T-helper 17 cell (primary cell): ENCODE measurements at regions not wholly inside any gene's neighbourhood (a gene's known extent, or its start where the extent isn't known, plus 50 kb on each side); places are given as distances from the start of the nearest gene placed in this dataset.

Experiments
- ATAC-seq: fragments of 150-1000 bp; cut with Tn5 transposase; 2 replicates; pipeline ENCODE4 v1.10.0; 2021; ENCODE audit warnings: mild to moderate bottlenecking, moderate library complexity
- DNase-seq, 3 donors: peaks; one replicate each; pipeline versions ENCODE4 v3.0.0 to v3.0.0-alpha.2; 2020 to 2021
- H3K9me3 ChIP-seq: one replicate; pipeline ENCODE4 v1.7.0; 2013; ENCODE audit warnings: low read length, mild to moderate bottlenecking; ENCODE audit not compliant: control insufficient read depth, poor library complexity, severe bottlenecking
- H3K27ac Mint-ChIP-seq: one replicate; pipeline ENCODE4 v1.8.0; 2022; ENCODE audit warnings: mild to moderate bottlenecking, moderate library complexity, mixed read lengths
- H3K27me3 Mint-ChIP-seq: one replicate; pipeline ENCODE4 v1.8.0; 2022; ENCODE audit warnings: mixed read lengths
- H3K36me3 Mint-ChIP-seq: one replicate; pipeline ENCODE4 v1.8.0; 2022; ENCODE audit warnings: low read depth, mixed read lengths
- H3K4me1 Mint-ChIP-seq: one replicate; pipeline ENCODE4 v1.8.0; 2022; ENCODE audit warnings: mild to moderate bottlenecking, mixed read lengths
- H3K4me3 Mint-ChIP-seq: one replicate; pipeline ENCODE4 v1.8.0; 2022; ENCODE audit warnings: mild to moderate bottlenecking, moderate library complexity, mixed read lengths

GRCh38 chr12:13817131-13817530 lies 164.3 kb downstream of the GRIN2B start:
- H3K27me3 Mint-ChIP-seq: peaks cover 17% of the 10 kb centered on the region
- no peaks in the 10 kb centered on the region for H3K36me3 Mint-ChIP-seq
- DNase-seq (no peak), ATAC-seq (no peak)
- H3K27ac Mint-ChIP-seq: no peak overlapping the region
- no peak overlapping the region for H3K4me3 Mint-ChIP-seq
- H3K4me1 Mint-ChIP-seq: no peaks in the 10 kb centered on the region
- no peaks in the 10 kb centered on the region for H3K9me3 ChIP-seq

GRCh38 chr12:13816394-13816793 lies 165.0 kb downstream of the GRIN2B start:
- H3K4me1 Mint-ChIP-seq: no peaks in the 10 kb centered on the region
- peaks cover 17% of the 10 kb centered on the region for H3K27me3 Mint-ChIP-seq

GRCh38 chr12:13812168-13812567 lies 169.2 kb downstream of the GRIN2B start:
- DNase-seq (no peak), ATAC-seq (no peak)
- Mint-ChIP-seq H3K27ac (no peak overlapping the region), H3K27me3 (peaks cover 30% of the 10 kb centered on the region), H3K4me1 (no peaks in the 10 kb centered on the region), H3K4me3 (no peak overlapping the region), H3K36me3 (no peaks in the 10 kb centered on the region)
- no peaks in the 10 kb centered on the region for H3K9me3 ChIP-seq

More at GRCh38 chr12:13816394-13816793, 165.0 kb downstream of the GRIN2B start:
- no peaks in the 10 kb centered on the region for H3K9me3 ChIP-seq
- ATAC-seq (no peak), DNase-seq (no peak)
- H3K4me3 Mint-ChIP-seq: no peak overlapping the region
- H3K36me3 Mint-ChIP-seq: no peaks in the 10 kb centered on the region
- H3K27ac Mint-ChIP-seq: no peak overlapping the region

- DNase-seq (no peak), ATAC-seq (no peak)
- Mint-ChIP-seq H3K4me1 (no peaks in the 10 kb centered on the region), H3K36me3 (no peaks in the 10 kb centered on the region), H3K27me3 (peaks cover 33% of the 10 kb centered on the region), H3K4me3 (no peak overlapping the region), H3K27ac (no peak overlapping the region)
- no peaks in the 10 kb centered on the region for H3K9me3 ChIP-seq
Measured at GRCh38 chr12:13811061-13811460, 170.3 kb downstream of the GRIN2B start.

- ATAC-seq (no peak), DNase-seq (no peak)
- Mint-ChIP-seq H3K27me3 (peaks cover 14% of the 10 kb centered on the region), H3K4me1 (no peaks in the 10 kb centered on the region), H3K27ac (no peak overlapping the region), H3K36me3 (no peaks in the 10 kb centered on the region), H3K4me3 (no peak overlapping the region)
- H3K9me3 ChIP-seq: no peaks in the 10 kb centered on the region
Measured at GRCh38 chr12:13805041-13805440, 176.4 kb downstream of the GRIN2B start.

GRCh38 chr12:13801543-13801942 lies 179.9 kb downstream of the GRIN2B start:
- H3K4me1 Mint-ChIP-seq: no peaks in the 10 kb centered on the region
- H3K4me3 Mint-ChIP-seq: no peak overlapping the region
- no peaks in the 10 kb centered on the region for H3K9me3 ChIP-seq
- peaks cover 13% of the 10 kb centered on the region for H3K27me3 Mint-ChIP-seq
- no peak overlapping the region for H3K27ac Mint-ChIP-seq
- no peak for DNase-seq
- no peaks in the 10 kb centered on the region for H3K36me3 Mint-ChIP-seq
- ATAC-seq: no peak

GRCh38 chr12:13799574-13799973 lies 181.8 kb downstream of the GRIN2B start:
- no peaks in the 10 kb centered on the region for H3K4me1 Mint-ChIP-seq
- no peak overlapping the region for H3K27ac Mint-ChIP-seq
- no peak overlapping the region for H3K4me3 Mint-ChIP-seq
- H3K9me3 ChIP-seq: no peaks in the 10 kb centered on the region
- no peaks in the 10 kb centered on the region for H3K36me3 Mint-ChIP-seq
- H3K27me3 Mint-ChIP-seq: peaks cover 13% of the 10 kb centered on the region
- no peak for DNase-seq
- ATAC-seq: no peak

GRCh38 chr12:13798162-13798561 lies 183.2 kb downstream of the GRIN2B start:
- Mint-ChIP-seq H3K4me1 (no peaks in the 10 kb centered on the region), H3K27ac (no peak overlapping the region), H3K36me3 (no peaks in the 10 kb centered on the region), H3K27me3 (peaks cover 13% of the 10 kb centered on the region), H3K4me3 (no peak overlapping the region)
- no peaks in the 10 kb centered on the region for H3K9me3 ChIP-seq
- ATAC-seq (no peak), DNase-seq (no peak)

GRCh38 chr12:13794706-13795105 lies 186.7 kb downstream of the GRIN2B start:
- no peaks in the 10 kb centered on the region for H3K36me3 Mint-ChIP-seq

GRCh38 chr12:13790317-13790716 lies 191.1 kb downstream of the GRIN2B start:
- ATAC-seq (no peak), DNase-seq (no peak)
- H3K9me3 ChIP-seq: no peaks in the 10 kb centered on the region
- no peaks in the 10 kb centered on the region for H3K4me1 Mint-ChIP-seq
- H3K36me3 Mint-ChIP-seq: no peaks in the 10 kb centered on the region
- H3K27me3 Mint-ChIP-seq: peaks cover 22% of the 10 kb centered on the region
- H3K4me3 Mint-ChIP-seq: no peak overlapping the region
- H3K27ac Mint-ChIP-seq: no peak overlapping the region

More at GRCh38 chr12:13794706-13795105, 186.7 kb downstream of the GRIN2B start:
- H3K27me3 Mint-ChIP-seq: peaks cover 18% of the 10 kb centered on the region
- H3K4me3 Mint-ChIP-seq: no peak overlapping the region
- no peaks in the 10 kb centered on the region for H3K9me3 ChIP-seq
- no peak overlapping the region for H3K27ac Mint-ChIP-seq
- DNase-seq: no peak
- H3K4me1 Mint-ChIP-seq: no peaks in the 10 kb centered on the region
- ATAC-seq: no peak

- H3K27me3 Mint-ChIP-seq: peaks cover 22% of the 10 kb centered on the region
- no peak overlapping the region for H3K4me3 Mint-ChIP-seq
- DNase-seq: no peak
- no peak for ATAC-seq
- no peak overlapping the region for H3K27ac Mint-ChIP-seq
- H3K4me1 Mint-ChIP-seq: no peaks in the 10 kb centered on the region
- no peaks in the 10 kb centered on the region for H3K9me3 ChIP-seq
- H3K36me3 Mint-ChIP-seq: no peaks in the 10 kb centered on the region
Measured at GRCh38 chr12:13788626-13789025, 192.8 kb downstream of the GRIN2B start.

- H3K27ac Mint-ChIP-seq: no peak overlapping the region
- ATAC-seq: no peak
Measured at GRCh38 chr12:13786646-13787045, 194.8 kb downstream of the GRIN2B start.

GRCh38 chr12:13784504-13784903 lies 196.9 kb downstream of the GRIN2B start:
- H3K36me3 Mint-ChIP-seq: no peaks in the 10 kb centered on the region
- H3K27me3 Mint-ChIP-seq: peaks cover 13% of the 10 kb centered on the region

More at GRCh38 chr12:13786646-13787045, 194.8 kb downstream of the GRIN2B start:
- Mint-ChIP-seq H3K4me3 (no peak overlapping the region), H3K4me1 (no peaks in the 10 kb centered on the region), H3K27me3 (peaks cover 27% of the 10 kb centered on the region), H3K36me3 (no peaks in the 10 kb centered on the region)
- no peak for DNase-seq
- no peaks in the 10 kb centered on the region for H3K9me3 ChIP-seq

GRCh38 chr12:13780453-13780852 lies 200.9 kb downstream of the GRIN2B start:
- H3K27me3 Mint-ChIP-seq: peaks cover 9% of the 10 kb centered on the region
- H3K36me3 Mint-ChIP-seq: no peaks in the 10 kb centered on the region
- no peak for DNase-seq
- ATAC-seq: no peak
- H3K9me3 ChIP-seq: no peaks in the 10 kb centered on the region
- no peak overlapping the region for H3K4me3 Mint-ChIP-seq
- no peaks in the 10 kb centered on the region for H3K4me1 Mint-ChIP-seq
- no peak overlapping the region for H3K27ac Mint-ChIP-seq

More at GRCh38 chr12:13784504-13784903, 196.9 kb downstream of the GRIN2B start:
- DNase-seq (no peak), ATAC-seq (no peak)
- H3K4me3 Mint-ChIP-seq: no peak overlapping the region
- no peaks in the 10 kb centered on the region for H3K9me3 ChIP-seq
- H3K4me1 Mint-ChIP-seq: no peaks in the 10 kb centered on the region
- no peak overlapping the region for H3K27ac Mint-ChIP-seq
